Mammary epithelial cell (primary cell): ENCODE measurements at regions not wholly inside any gene's neighbourhood (a gene's known extent, or its start where the extent isn't known, plus 50 kb on each side); places are given as distances from the start of the nearest gene placed in this dataset.

Experiments used
- EZH2 ChIP-seq: IDR thresholded peaks from 2 replicates; pipeline ENCODE4 v1.6.1; 2012; ENCODE audit warnings: low read length, inconsistent platforms, borderline replicate concordance
- TF ChIP-seq, protein P1 (sequence below), 2 donors: IDR thresholded peaks in 1 of 2; conservative IDR thresholded peaks in 1 of 2; 2 replicates each; pipeline ENCODE4 v1.5.1; 2011 to 2012; ENCODE audit warnings: inconsistent platforms in 2 of 2, low read length in 2 of 2, mild to moderate bottlenecking in 2 of 2, control low read depth in 1 of 2, low read depth in 1 of 2; ENCODE audit not compliant: insufficient read depth in 1 of 2; ENCODE audit errors: extremely low read depth in 1 of 2

DNA sequence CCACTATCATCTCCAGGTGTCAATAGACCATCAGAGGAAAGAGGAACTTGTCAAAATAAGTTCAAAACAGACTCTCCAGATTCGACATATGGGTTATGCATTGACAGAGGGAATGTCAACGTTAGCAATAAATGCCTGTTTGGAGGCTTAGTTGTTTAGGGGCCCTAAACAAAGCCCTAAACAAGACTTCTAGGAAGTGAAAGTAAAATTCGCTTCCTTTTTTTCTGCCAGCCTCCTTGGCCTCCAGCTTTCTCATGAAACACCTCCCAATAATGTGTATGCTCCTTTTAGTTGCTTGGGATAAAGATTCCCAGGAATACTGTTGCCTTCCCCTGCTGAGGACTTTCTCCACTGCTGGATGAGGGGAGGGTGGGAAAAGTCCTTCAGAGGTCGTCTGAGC, 70.9 kb upstream of the ARNT2 start:
- TF ChIP-seq, protein P1, sequence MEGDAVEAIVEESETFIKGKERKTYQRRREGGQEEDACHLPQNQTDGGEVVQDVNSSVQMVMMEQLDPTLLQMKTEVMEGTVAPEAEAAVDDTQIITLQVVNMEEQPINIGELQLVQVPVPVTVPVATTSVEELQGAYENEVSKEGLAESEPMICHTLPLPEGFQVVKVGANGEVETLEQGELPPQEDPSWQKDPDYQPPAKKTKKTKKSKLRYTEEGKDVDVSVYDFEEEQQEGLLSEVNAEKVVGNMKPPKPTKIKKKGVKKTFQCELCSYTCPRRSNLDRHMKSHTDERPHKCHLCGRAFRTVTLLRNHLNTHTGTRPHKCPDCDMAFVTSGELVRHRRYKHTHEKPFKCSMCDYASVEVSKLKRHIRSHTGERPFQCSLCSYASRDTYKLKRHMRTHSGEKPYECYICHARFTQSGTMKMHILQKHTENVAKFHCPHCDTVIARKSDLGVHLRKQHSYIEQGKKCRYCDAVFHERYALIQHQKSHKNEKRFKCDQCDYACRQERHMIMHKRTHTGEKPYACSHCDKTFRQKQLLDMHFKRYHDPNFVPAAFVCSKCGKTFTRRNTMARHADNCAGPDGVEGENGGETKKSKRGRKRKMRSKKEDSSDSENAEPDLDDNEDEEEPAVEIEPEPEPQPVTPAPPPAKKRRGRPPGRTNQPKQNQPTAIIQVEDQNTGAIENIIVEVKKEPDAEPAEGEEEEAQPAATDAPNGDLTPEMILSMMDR (conservative IDR thresholded peaks at IDR 0.05 in 1 of 2, IDR thresholded peaks at IDR 0.05 in 1 of 2; ENCODE audit: extremely low read depth in 1 of 2, insufficient read depth in 1 of 2, low read depth in 1 of 2, low read length in 2 of 2): no peak
- TF ChIP-seq EZH2: no peak
